Ureter (tissue), 1 donor: ENCODE measurements at regions not wholly inside any gene's neighbourhood (a gene's known extent, or its start where the extent isn't known, plus 50 kb on each side); places are given as distances from the start of the nearest gene placed in this dataset.

ENCODE experiments used
- DNase-seq: peaks from one replicate; pipeline ENCODE4 v3.0.0-alpha.2; 2020; ENCODE audit warnings: low spot score
- donor health status: DM: yes; HTN: yes; CAD: no.

- DNase-seq: no peak
These were observed 51.9 kb upstream of the TSPAN11 start for GRCh38 chr12:30874455-30875321.

- DNase-seq: no peak
These were observed 55.9 kb upstream of the TSPAN11 start for GRCh38 chr12:30870491-30871265.

GRCh38 chr12:30867415-30867814 is 59.1 kb upstream of the TSPAN11 start:
- DNase-seq: no peak

DNA sequence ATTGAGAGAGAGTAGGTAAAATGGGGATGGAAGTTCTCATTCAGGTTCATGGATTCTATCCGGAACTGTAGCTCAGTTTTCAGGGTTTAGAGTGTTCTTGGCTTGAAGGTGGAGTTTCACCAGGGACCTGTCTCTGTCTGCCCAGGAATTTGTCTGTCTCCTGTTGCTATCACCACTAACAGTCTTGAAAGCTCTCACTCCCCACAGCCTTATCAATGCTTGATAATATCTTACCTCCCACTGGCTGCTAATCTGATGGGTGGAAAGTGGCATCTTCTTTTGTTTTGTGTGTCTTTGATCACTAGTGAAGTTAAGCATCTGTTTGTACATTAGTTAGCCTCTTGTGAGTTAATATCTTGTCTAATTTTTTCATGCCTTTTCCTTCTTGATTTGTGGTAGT is 60.3 kb upstream of the TSPAN11 start:
- DNase-seq: no peak

DNA sequence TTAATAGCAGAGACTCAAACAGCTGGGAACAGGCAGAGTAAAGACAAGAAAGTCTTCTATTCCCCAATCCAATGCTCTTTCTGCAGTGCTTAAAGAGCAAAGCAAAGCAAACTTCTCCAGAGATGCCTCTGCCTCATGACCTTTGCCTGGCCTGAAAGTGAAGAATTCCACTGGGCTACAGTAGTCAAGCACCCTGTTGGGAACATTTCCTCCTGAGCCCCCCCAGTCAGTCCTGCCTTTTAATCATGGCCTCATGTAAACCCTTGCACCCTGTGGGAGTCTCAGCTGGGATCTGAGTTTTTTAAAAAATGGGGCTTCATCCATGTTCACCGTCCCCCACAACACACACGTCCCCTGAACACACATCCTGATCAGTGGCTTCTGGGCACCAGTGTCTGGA is 62.7 kb upstream of the TSPAN11 start:
- DNase-seq: no peak

DNA sequence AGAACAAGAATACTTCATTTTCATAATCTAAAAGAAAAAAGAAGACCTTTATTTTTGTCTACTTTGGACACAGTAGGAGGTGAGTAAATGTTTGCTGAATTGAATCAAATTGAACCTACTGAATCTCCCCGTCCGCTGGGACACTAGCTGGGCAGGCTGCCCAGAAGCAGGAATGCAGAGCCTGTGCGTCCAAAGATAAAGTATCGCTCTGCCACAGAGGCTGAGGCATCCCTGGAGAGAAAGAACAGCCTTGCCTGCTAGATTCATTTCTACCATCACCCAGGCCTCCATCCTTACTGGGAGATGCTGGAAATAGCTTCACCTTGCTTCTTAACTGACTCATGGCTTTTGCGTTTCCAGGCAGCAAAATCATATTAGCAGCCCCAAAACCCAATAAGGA is 64.1 kb upstream of the TSPAN11 start:
- no peak for DNase-seq

- DNase-seq: no peak
These were observed 67.3 kb upstream of the TSPAN11 start for GRCh38 chr12:30859226-30859625.

DNA sequence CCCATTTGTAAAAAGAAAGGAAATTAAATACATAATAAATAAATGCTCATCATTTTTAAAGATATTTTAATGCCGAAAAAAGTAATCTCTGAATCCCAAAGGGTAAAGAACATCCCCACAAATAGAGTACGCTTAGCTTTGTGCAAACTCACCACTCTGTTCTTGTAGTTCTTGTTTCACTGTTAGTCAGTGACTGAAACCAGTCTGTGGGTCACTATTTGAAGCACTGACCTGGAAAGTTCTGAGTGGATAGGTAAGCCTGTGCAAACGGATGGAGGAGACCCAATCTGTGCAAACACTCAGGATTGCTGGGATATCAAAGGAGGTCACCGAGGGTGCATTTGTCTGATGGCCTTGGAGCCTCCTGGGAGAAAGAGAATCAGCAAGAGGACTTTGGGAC is 68.1 kb upstream of the TSPAN11 start:
- DNase-seq: no peak

DNA sequence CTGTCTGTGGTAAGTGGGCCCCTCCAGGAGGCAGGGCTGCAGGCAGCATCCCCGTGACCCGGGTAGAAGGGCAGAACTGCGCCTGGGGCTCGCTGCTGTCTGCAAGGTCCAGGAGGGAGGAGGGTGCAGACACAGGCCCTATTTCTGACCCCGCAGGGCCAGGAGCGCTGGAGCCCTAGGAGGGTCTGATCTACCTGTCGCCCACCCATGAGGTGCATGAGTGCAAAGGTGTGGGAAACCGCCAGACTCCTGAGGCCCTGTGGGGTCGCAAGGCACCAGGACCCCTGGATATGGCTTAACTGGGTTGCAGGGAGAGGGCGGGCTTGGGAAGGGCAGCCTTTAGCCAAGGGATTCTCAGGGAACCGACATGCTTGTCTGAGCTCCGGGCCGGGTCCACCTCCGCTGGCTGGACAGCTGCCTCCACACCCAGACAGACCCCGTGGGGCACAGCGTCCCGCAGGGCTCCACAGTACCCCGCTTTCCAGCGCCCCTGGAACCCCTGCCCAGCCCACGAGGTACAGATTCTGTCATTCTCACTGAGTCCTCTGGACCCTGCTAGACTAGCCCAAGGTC is 72.9 kb upstream of the TSPAN11 start:
- DNase-seq: no peak

- DNase-seq: no peak
These were observed 75.9 kb upstream of the TSPAN11 start for GRCh38 chr12:30850684-30851083.

DNA sequence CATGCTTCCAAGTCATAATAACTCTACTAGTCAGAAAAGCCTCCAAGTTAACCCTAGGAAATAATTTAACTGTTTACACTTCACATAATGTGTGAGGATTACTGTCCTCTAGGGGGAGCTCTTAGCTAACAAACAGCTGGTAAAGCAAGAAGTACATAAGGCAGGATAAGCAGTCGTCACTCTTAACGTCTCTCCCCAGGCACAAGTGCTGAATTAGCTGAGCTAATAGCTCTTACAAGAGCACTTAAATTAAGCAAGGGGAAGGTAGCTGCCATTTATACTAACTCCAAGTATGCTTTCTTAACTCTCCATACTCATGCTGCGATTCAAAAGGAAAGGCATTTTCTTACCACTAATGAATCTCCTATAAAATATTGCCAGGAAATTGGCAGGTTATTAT is 79.3 kb upstream of the TSPAN11 start:
- no peak for DNase-seq

DNA sequence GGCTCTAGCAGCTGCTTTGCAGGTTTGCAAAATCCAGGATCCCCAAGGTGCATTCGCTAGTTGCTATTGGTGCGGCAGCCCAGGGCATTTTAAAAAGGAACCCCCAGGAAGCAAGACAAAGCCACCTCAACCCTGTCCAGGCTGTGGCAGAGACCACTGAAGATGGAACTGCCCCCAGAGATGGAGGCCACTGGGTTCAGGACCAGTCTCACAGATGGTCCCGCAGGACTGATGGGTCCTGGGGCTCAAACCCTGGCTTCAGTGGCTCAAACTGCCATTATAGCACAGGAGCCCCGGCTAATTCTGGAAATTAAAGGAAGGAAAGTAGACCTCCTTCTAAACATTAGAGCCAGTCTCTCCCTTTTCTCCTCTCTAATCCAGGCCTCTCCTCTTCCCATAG is 79.8 kb upstream of the TSPAN11 start:
- no peak for DNase-seq

DNA sequence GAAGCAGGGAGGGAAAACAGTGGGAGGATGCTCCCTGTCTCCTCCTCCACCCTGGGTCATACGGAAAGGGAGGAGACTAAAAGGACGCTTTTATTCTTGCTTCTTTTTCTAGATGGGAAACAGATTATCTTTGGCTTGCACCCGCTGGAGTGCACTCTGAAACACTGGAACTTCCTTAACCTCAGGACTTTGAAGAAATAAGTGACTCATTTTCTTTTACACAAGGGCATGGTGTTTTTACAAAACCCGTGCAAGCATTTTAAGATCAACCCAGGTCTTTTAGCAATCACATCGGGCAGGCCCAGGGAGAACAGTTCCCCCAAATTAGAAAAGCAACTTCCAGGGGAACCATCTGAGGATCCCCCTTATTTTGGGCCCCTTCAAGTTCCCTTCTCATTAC is 80.9 kb upstream of the TSPAN11 start:
- DNase-seq: no peak

DNA sequence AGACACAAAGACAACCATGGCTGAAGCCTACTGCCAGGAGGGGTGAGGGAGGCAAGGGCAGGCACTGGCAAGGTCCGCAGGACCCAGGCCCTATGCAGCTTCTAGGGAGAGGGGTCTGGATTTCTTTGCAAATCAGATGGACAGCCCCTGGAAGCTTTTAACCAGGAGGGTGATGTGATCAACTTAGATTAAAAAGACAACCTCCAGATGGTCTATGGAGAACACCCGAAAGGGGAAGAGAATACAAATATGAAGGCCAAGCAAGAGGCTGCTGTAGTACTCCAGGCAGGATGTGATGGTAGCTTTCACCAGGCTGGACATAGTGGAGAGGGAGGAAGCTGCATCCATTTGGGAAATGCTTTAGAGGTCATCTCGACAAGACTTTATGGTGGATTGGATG is 83.3 kb upstream of the TSPAN11 start:
- no peak for DNase-seq

GRCh38 chr12:30840715-30841114 is 85.8 kb upstream of the TSPAN11 start:
- DNase-seq: no peak

- DNase-seq: no peak
These were observed 85.0 kb upstream of the CAPRIN2 start for GRCh38 chr12:30839643-30840220.

GRCh38 chr12:30837595-30837994 is 82.8 kb upstream of the CAPRIN2 start:
- no peak for DNase-seq

- no peak for DNase-seq
These were observed 82.1 kb upstream of the CAPRIN2 start for GRCh38 chr12:30836656-30837445.

DNA sequence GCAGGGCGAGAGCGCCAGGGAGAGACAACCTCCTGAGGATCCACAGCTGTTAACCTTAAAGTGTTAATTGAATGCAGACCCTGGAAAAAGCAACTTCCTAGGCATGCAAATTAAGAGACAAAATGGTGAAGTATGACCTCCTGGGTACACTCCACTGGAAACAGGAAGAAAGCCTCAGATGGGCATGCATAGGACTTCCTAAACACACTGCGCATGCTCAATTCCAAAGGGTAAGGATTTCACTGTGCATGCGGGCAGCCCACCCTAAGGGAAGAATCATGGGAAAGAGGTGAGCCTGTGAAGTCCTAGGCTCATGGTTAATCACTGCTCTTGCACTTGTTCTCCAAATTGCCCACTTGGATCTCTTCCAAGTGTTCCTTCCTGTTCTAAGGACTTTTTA is 80.5 kb upstream of the CAPRIN2 start:
- DNase-seq: no peak

- DNase-seq: no peak
These were observed 76.0 kb upstream of the CAPRIN2 start for GRCh38 chr12:30830751-30831150.

DNA sequence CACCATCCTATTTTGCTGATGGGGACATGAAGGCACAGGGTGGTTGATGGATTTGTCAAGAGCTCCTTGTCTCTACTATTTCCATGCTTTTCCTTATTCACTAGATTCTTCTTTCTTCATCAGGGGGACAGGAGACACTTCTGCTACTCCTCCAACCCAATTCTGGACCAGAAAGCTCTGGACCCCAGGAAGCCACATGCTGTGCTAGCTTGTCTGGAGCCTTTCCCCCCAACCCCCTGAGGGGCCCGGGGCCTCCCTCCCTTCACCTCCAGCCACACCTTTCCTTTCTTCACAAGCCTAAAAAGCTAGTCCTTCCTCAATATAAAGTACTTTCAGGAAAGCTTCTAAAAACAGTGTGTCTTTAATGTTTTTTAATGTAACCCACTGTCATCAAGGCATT is 75.1 kb upstream of the CAPRIN2 start:
- DNase-seq: no peak

GRCh38 chr12:30828686-30829085 is 73.9 kb upstream of the CAPRIN2 start:
- DNase-seq: no peak
